Kidney capillary endothelial cell (primary cell): ENCODE measurements at regions not wholly inside any gene's neighbourhood (a gene's known extent, or its start where the extent isn't known, plus 50 kb on each side); places are given as distances from the start of the nearest gene placed in this dataset.
A peak's percentile ranks its signal among the peaks of the same experiment; 100 is the strongest.
"Not testable (repeated sequence)": the region's sequence is repeated elsewhere in the genome, so short reads cannot be mapped to it uniquely, and the experiment has no call there.

Source experiments
- DNase-seq: peaks from one replicate; pipeline ENCODE4 v3.0.0-alpha.2; 2018; ENCODE audit warnings: low spot score

GRCh38 chr2:174697255-174697654, 67.0 kb downstream of the CHRNA1 start:
- peak; percentile 65 for DNase-seq

GRCh38 chr2:174694920-174695319, 69.4 kb downstream of the CHRNA1 start:
- DNase-seq, result no peak

GRCh38 chr2:174694196-174694878, 69.9 kb downstream of the CHRNA1 start:
- DNase-seq, result no peak

- DNase-seq, result no peak
Observed at GRCh38 chr2:174693344-174693743, 70.9 kb downstream of the CHRNA1 start.

- DNase-seq, result no peak
Observed at GRCh38 chr2:174692256-174692919, 71.9 kb downstream of the CHRNA1 start.

- no peak for DNase-seq
Observed at GRCh38 chr2:174691201-174691779, 73.0 kb downstream of the CHRNA1 start.

- DNase-seq, result no peak
Observed at GRCh38 chr2:174690026-174690425, 74.2 kb downstream of the CHRNA1 start.

GRCh38 chr2:174688079-174688478, 76.2 kb downstream of the CHRNA1 start:
- peak; percentile 40 for DNase-seq

GRCh38 chr2:174686430-174686829, 77.8 kb downstream of the CHRNA1 start:
- no peak for DNase-seq

- DNase-seq, result peak; percentile 31
Observed at GRCh38 chr2:174683392-174683759, 80.9 kb downstream of the CHRNA1 start.

GRCh38 chr2:174682578-174683391, 81.5 kb downstream of the CHRNA1 start:
- DNase-seq, result peak; percentile 48

- no peak for DNase-seq
Observed at GRCh38 chr2:174682007-174682577, 82.2 kb downstream of the CHRNA1 start.

- DNase-seq, result peak; percentile 42
Observed at GRCh38 chr2:174681099-174682006, 82.9 kb downstream of the CHRNA1 start.

GRCh38 chr2:174680221-174680620, 82.6 kb upstream of the WIPF1 start:
- no peak for DNase-seq

GRCh38 chr2:174678395-174678794, 80.8 kb upstream of the WIPF1 start:
- DNase-seq, result no peak

- no peak for DNase-seq
Observed at GRCh38 chr2:174675615-174676014, 78.0 kb upstream of the WIPF1 start.

GRCh38 chr2:174673876-174674275, 76.3 kb upstream of the WIPF1 start:
- no peak for DNase-seq

- DNase-seq, result no peak
Observed at GRCh38 chr2:174673440-174673839, 75.8 kb upstream of the WIPF1 start.

- DNase-seq, result not testable (repeated sequence)
Observed at GRCh38 chr2:174671532-174671931, 73.9 kb upstream of the WIPF1 start.

GRCh38 chr2:174670446-174670845, 72.8 kb upstream of the WIPF1 start:
- DNase-seq, result no peak

- no peak for DNase-seq
Observed at GRCh38 chr2:174669336-174669735, 71.7 kb upstream of the WIPF1 start.
